OCI-LY7 (cell line): ENCODE measurements at regions not wholly inside any gene's neighbourhood (a gene's known extent, or its start where the extent isn't known, plus 50 kb on each side); places are given as distances from the start of the nearest gene placed in this dataset.
A peak's percentile ranks its signal among the peaks of the same experiment; 100 is the strongest.

Experiments
- BruUV-seq: library from RNA; stranded (reverse); fragments of 400-500 nt; replicated peaks from 2 replicates; lab custom pipeline; 2021; lab: Mats Ljungman, UMichigan
- CTCF ChIA-PET: fragments of 300-600 bp; sonication (Branson Sonifier 250); formaldehyde crosslinking; loops from one replicate; lab custom pipeline; 2022; ENCODE audit warnings: antibody characterized with exemption; ENCODE audit not compliant: unreplicated experiment; lab: Charles Lee
- POLR2A ChIA-PET: fragments of 300-600 bp; sonication (Branson Sonifier 250); formaldehyde crosslinking; loops from one replicate; lab custom pipeline; 2022; ENCODE audit warnings: antibody characterized with exemption; lab: Charles Lee
- DNase-seq: peaks from one replicate; pipeline ENCODE4 v3.0.0-alpha.2; 2015; ENCODE audit warnings: low spot score
- H2AFZ ChIP-seq: fragments of 200-600 bp; sonication (generic), shearing (Covaris generic); 2 replicates; pipeline ENCODE4 v1.6.1; 2014; ENCODE audit warnings: mild to moderate bottlenecking, antibody characterized with exemption, low read length, moderate library complexity
- H3K27ac ChIP-seq: fragments of 200-600 bp; sonication (generic); 2 replicates; pipeline ENCODE4 v1.5.1; 2014; ENCODE audit warnings: mixed run types, low read depth, mild to moderate bottlenecking, moderate library complexity, low read length, inconsistent platforms; ENCODE audit not compliant: poor library complexity, severe bottlenecking
- H3K36me3 ChIP-seq: fragments of 200-600 bp; sonication (generic); 2 replicates; pipeline ENCODE4 v1.6.1; 2014; ENCODE audit warnings: mild to moderate bottlenecking, antibody characterized with exemption, low read length, moderate library complexity, mixed read lengths; ENCODE audit not compliant: insufficient read depth
- H3K4me1 ChIP-seq: fragments of 200-600 bp; sonication (generic); 2 replicates; pipeline ENCODE4 v1.5.1; 2014; ENCODE audit warnings: mild to moderate bottlenecking, low read length; ENCODE audit not compliant: insufficient read depth, poor library complexity, severe bottlenecking
- H3K4me2 ChIP-seq: fragments of 200-600 bp; sonication (generic); 2 replicates; pipeline ENCODE4 v1.6.1; 2014; ENCODE audit warnings: mild to moderate bottlenecking, low read length
- H3K4me3 ChIP-seq: fragments of 200-600 bp; sonication (generic); 2 replicates; pipeline ENCODE4 v1.5.1; 2014; ENCODE audit warnings: mild to moderate bottlenecking, low read depth, low read length; ENCODE audit not compliant: poor library complexity, severe bottlenecking
- H3K79me2 ChIP-seq: fragments of 200-600 bp; sonication (generic); 2 replicates; pipeline ENCODE4 v1.6.1; 2016; ENCODE audit warnings: low read depth, mild to moderate bottlenecking, low read length, moderate library complexity, mixed read lengths; ENCODE audit not compliant: insufficient read depth
- H3K9me2 ChIP-seq: fragments of 200-600 bp; sonication (generic); 2 replicates; pipeline ENCODE4 v1.6.1; 2016; ENCODE audit warnings: mild to moderate bottlenecking, low read length, mixed read lengths; ENCODE audit not compliant: insufficient read depth
- H3K9me3 ChIP-seq: fragments of 200-600 bp; sonication (generic); 2 replicates; pipeline ENCODE4 v1.6.1; 2014; ENCODE audit warnings: mild to moderate bottlenecking, mixed run types, low read length, mixed read lengths
- H4K20me1 ChIP-seq: fragments of 200-600 bp; sonication (generic); 2 replicates; pipeline ENCODE4 v1.6.1; 2014; ENCODE audit warnings: mild to moderate bottlenecking, antibody characterized with exemption, low read length, moderate library complexity, mixed read lengths; ENCODE audit not compliant: insufficient read depth
- EZH2phosphoT487 ChIP-seq: fragments of 200-600 bp; sonication (generic); IDR thresholded peaks from 2 replicates; pipeline ENCODE4 v1.6.1; 2018; ENCODE audit warnings: low read depth, borderline replicate concordance, mild to moderate bottlenecking, mixed run types, antibody characterized with exemption, low read length, moderate library complexity, mixed read lengths
- intact Hi-C: fragments of 100-400 bp; cut with micrococcal nuclease; formaldehyde crosslinking; loops from one replicate; pipeline ENCODE4 v1.10.0; 2022; ENCODE audit not compliant: unreplicated experiment
- TF ChIP-seq, protein P1 (sequence below): fragments of 200-600 bp; sonication (generic); conservative IDR thresholded peaks from 2 replicates; pipeline ENCODE4 v1.5.1; 2014; ENCODE audit warnings: mild to moderate bottlenecking, antibody characterized with exemption, low read length, moderate library complexity, mixed read lengths

GRCh38 chr2:234852035-234852434 is 99.8 kb upstream of the SH3BP4 start:
- Histone ChIP-seq H3K4me3 (no peak overlapping the region), H3K27ac (no peak overlapping the region), H3K9me3 (no peaks in the 10 kb centered on the region), H3K4me2 (no peak overlapping the region), H3K4me1 (no peaks in the 10 kb centered on the region), H4K20me1 (no peaks in the 10 kb centered on the region), H2AFZ (no peak overlapping the region), H3K9me2 (no peaks in the 10 kb centered on the region), H3K79me2 (no peaks in the 10 kb centered on the region), H3K36me3 (no peaks in the 10 kb centered on the region)
- no TSS peak for BruUV-seq
- ChIA-PET CTCF (no interaction called here), POLR2A (no interaction called here)
- TF ChIP-seq EZH2phosphoT487 = no peak
- TF ChIP-seq, protein P1, sequence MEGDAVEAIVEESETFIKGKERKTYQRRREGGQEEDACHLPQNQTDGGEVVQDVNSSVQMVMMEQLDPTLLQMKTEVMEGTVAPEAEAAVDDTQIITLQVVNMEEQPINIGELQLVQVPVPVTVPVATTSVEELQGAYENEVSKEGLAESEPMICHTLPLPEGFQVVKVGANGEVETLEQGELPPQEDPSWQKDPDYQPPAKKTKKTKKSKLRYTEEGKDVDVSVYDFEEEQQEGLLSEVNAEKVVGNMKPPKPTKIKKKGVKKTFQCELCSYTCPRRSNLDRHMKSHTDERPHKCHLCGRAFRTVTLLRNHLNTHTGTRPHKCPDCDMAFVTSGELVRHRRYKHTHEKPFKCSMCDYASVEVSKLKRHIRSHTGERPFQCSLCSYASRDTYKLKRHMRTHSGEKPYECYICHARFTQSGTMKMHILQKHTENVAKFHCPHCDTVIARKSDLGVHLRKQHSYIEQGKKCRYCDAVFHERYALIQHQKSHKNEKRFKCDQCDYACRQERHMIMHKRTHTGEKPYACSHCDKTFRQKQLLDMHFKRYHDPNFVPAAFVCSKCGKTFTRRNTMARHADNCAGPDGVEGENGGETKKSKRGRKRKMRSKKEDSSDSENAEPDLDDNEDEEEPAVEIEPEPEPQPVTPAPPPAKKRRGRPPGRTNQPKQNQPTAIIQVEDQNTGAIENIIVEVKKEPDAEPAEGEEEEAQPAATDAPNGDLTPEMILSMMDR = no peak
- DNase-seq = no peak
- intact Hi-C loops = no loop called here

DNA sequence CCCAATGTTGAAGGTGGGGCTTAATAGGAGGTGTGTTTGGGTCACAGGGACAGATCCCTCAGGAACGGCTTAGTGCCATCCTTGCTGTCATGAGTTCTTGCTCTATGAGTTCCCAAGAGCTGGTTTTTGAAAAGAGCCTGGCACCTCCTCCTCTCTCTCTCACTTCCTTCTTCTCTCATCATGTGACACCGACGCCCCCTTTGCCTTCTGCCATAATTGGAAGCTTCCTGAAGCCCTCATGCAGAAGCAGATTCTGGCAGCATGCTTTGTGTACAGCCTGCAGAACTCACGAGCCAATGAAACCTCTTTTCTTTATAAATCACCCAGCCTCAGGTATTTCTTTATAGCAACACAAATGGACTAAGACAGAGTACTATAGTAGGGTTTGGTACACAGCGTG is 100.4 kb upstream of the SH3BP4 start:
- H3K4me1 ChIP-seq = no peaks in the 10 kb centered on the region
- H3K27ac ChIP-seq = no peak overlapping the region
- BruUV-seq = no TSS peak
- H3K4me3 ChIP-seq = no peak overlapping the region
- H3K4me2 ChIP-seq = no peak overlapping the region
- no peaks in the 10 kb centered on the region for H4K20me1 ChIP-seq
- ChIA-PET POLR2A (no interaction called here), CTCF (no interaction called here)
- H3K9me3 ChIP-seq = no peaks in the 10 kb centered on the region
- DNase-seq = peak; percentile 5
- intact Hi-C loops = no loop called here
- TF ChIP-seq, protein P1 = no peak
- no peak for TF ChIP-seq EZH2phosphoT487
- H3K36me3 ChIP-seq = no peaks in the 10 kb centered on the region
- H2AFZ ChIP-seq = no peak overlapping the region
- H3K79me2 ChIP-seq = no peaks in the 10 kb centered on the region
- H3K9me2 ChIP-seq = no peaks in the 10 kb centered on the region

- no peaks in the 10 kb centered on the region for H3K9me2 ChIP-seq
- ChIA-PET CTCF (no interaction called here), POLR2A (no interaction called here)
- no peaks in the 10 kb centered on the region for H3K36me3 ChIP-seq
- no peaks in the 10 kb centered on the region for H3K4me1 ChIP-seq
- no peaks in the 10 kb centered on the region for H4K20me1 ChIP-seq
- H3K79me2 ChIP-seq = no peaks in the 10 kb centered on the region
- no peak overlapping the region for H2AFZ ChIP-seq
- intact Hi-C loops = no loop called here
- no peak overlapping the region for H3K4me3 ChIP-seq
- no peak overlapping the region for H3K27ac ChIP-seq
- no peak for TF ChIP-seq EZH2phosphoT487
- TF ChIP-seq, protein P1 = no peak
- no peaks in the 10 kb centered on the region for H3K9me3 ChIP-seq
- no TSS peak for BruUV-seq
- no peak overlapping the region for H3K4me2 ChIP-seq
- no peak for DNase-seq
Measured at GRCh38 chr2:234850818-234851217, 101.0 kb upstream of the SH3BP4 start.
